ENCODE measurements at regions not wholly inside any gene's neighbourhood (a gene's known extent, or its start where the extent isn't known, plus 50 kb on each side); places are given as distances from the start of the nearest gene placed in this dataset.
"Not testable (repeated sequence)": the region's sequence is repeated elsewhere in the genome, so short reads cannot be mapped to it uniquely, and the experiment has no call there.

DNA sequence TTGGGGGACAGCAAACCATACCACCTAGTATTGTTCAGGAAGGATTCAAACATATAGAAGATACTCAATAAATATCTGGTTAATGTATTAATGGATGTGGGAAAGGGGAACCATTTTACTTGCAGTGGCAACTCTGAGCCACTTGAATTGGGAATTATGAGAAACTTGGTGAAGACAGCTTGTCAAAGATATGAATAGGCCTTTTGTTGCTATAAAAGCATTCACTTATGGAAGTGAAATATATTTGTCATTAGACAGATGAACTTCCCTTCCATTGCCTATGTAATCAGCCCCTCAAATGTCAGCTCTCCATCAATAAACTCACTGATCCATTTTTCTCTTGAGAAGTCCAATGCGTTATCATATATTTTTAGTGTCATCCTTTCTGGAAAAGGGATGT lies 56.1 kb downstream of the GPR85 start:
- DNase-seq (ENCODE audit: low read depth in 2 of 3, low spot score in 1 of 3): no peak

DNA sequence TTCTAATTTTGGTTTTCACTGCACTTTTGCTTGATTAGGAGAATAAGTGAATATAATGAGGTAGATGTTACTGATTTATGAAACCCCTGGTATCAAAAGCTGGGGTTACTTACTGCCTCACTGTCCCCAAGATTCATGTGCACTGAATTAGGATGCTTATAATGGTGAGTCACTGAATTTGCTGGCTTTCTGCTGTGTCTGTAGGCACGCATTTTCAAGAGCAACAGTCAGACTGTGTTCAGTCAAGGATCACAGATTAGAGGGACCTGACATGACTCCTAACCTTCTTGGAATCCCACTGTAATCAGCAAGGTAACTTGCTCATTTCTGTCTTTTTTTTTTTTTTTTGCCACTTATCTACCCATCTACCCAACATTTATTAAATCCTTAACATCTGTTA lies 59.7 kb downstream of the GPR85 start:
- no peak for DNase-seq (ENCODE audit: low read depth in 2 of 3, low spot score in 1 of 3)

DNA sequence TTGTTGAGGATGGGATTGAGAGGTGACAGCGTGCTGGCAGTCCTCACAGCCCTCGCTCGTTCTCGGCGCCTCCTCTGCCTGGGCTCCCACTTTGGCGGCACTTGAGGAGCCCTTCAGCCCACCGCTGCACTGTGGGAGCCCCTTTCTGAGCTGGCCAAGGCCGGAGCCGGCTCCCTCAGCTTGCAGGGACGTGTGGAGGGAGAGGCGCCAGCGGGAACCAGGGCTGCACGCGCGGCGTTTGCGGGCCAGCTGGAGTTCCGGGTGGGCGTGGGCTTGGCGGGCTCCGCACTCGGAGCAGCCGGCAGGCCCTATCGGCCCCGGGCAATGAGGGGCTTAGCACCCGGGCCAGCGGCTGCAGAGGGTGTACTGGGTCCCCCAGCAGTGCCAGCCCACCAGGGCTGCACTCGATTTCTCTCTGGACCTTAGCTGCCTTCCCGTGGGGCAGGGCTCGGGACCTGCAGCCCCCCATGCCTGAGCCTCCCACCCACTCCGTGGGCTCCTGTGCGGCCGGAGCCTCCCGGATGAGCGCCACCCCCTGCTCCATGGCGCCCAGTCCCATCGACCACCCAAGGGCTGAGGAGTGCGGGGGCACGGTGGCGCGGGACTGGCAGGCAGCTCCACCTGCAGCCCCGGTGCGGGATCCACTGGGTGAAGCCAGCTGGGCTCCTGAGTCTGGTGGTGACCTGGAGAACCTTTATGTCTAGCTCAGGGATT lies 69.3 kb downstream of the GPR85 start:
- not testable (repeated sequence) for DNase-seq (ENCODE audit: low read depth in 2 of 3, low spot score in 1 of 3)

DNA sequence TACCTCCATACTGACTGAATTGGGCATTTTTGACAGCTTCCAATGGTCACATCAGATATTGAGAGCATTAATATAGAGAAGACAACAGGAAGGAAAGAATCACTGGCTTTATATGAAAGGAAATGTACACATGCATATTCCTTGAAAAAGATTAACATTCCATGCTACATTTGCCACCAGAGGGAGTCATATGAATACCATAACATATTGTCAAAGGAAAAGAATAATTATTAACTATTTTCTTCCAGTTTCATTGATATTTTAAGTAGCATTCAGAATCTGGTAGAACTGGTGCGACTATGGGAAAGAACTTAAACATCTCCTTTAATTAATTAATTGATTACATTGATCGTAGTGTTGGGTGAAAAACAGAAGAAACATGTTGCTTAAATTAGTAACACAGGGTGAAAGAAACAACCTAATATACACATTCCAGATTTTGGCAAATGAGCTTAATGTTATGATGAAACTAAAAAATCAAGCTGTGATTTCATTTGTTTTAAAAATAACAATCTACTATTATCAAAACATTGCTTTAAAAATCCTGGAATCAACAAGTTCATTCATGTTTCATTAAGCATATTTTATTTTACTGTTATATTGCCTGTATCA lies 71.5 kb downstream of the GPR85 start:
- no peak for DNase-seq (ENCODE audit: low read depth in 2 of 3, low spot score in 1 of 3)

DNA sequence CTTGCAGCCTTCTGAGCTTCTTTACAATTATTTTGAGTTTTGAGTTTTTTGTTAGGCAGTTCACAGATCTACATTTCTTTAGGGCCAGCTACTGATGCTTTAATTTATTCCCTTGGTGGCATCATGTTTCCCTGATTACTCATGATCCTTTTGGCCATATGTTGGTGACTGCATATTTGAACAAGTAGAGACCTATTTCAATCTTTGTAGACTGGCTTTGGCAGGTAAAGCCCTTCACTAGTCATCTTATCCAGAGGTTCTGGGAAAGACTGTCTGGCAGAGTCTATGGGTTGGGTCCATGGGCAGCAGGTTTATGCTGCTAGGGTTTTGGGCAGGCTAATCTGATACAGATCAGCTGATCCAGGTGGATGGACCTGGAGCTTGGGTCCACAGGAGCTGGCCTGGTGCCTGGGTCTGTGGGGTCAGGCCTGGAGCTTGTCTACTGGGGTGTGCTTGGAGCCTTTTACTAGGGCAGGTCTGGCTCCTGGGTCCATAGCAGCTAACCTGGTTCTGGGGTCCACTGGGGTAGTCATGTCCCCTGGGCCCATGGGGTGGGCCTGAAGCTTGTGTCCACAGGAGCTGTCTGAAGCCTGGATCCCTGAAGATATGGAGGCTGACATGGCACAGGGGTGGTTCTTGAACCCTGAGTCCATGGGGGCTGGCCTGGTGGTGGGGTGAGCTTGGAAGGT lies 72.7 kb downstream of the GPR85 start:
- no peak for DNase-seq (ENCODE audit: low read depth in 2 of 3, low spot score in 1 of 3)

DNA sequence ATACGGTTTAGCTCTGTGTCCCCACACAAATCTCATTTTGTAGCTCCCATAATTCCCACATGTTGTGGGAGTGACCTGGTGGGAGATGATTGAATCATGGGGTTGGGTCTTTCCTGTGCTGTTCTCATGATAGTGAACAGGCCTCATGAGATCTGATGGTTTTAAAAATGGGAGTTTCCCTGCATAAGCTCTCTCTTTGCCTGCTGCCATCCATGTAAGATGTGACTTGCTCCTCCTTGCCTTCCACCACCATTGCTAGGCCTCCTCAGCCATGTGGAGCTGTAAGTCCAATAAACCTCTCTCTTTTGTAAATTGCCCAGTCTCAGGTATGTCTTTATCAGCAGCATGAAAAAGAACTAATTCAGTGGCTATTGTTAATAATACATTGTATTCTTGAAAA lies 73.8 kb downstream of the GPR85 start:
- DNase-seq (ENCODE audit: low read depth in 2 of 3, low spot score in 1 of 3): not testable (repeated sequence)

DNA sequence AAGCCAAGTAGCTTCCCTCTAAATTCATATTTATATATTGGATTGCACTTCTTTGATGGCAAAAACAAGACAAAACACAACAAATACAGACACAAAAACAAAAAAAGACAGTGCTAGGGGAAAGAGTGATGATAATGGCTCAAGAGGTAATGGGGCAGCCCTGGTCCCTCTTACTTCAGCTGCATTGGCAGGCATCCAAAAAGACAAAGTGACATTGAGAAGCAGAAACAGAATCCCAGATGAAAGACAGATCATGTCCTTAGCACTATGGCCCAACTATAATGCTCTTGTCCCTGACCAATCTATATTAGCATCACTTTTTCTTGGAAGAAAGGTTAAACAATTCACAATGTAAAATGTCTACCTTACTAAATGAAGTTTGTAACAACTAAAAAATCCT lies 76.2 kb downstream of the GPR85 start:
- no peak for DNase-seq (ENCODE audit: low read depth in 2 of 3, low spot score in 1 of 3)

DNA sequence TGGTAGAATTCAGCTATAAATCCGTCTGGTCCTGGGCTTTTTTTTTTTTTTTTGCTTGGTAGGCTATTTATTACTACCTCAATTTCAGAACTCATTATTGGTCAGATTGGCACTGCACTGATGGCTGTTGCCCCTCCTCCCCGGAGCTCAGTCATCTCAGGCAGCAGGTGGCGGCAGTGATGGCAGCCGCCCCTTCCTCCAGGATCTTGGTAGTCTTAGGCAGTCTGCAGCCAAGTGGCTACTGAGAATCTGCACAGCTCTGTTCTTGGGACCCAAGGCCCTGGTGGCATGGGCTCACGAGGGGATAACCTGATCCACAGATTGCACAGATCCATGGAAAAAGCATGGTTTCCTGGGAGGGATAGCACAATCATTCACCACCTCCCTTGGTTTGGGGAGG lies 77.9 kb downstream of the GPR85 start:
- no peak for DNase-seq (ENCODE audit: low read depth in 2 of 3, low spot score in 1 of 3)

DNA sequence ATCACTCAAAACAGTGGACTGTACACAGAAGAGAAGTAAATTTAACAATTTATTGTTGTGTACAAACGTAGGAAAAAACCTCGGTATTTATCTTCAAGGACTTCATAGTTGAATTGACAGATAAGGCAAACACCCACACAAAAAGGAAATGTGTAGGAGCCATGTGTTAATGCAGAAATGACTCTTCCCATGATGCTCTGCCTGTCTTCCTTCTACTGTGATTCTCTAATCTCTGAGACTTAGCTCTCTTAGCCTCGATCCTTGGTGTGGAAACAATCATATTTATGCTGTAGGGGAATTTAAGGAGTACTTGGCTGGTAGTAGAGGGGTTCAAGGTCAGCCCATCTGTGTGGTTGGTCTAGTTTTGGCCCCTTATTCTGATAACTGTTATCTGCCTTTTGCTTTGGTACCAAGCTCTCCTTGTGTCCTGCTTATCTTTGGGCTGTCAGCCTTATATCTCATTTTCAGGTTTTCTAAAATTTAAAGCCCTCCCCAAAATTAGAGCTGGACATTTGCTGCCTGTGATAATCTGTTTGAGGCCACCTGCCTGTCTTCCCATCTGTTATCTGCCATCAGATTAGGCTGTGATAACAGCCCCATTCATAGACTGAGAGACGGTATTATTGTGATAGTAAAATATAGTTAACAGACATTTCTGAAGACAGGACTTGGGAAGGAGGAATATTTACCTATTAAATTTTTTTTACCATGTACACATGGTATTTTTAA lies 81.7 kb downstream of the GPR85 start:
- no peak for DNase-seq (ENCODE audit: low read depth in 2 of 3, low spot score in 1 of 3)

DNA sequence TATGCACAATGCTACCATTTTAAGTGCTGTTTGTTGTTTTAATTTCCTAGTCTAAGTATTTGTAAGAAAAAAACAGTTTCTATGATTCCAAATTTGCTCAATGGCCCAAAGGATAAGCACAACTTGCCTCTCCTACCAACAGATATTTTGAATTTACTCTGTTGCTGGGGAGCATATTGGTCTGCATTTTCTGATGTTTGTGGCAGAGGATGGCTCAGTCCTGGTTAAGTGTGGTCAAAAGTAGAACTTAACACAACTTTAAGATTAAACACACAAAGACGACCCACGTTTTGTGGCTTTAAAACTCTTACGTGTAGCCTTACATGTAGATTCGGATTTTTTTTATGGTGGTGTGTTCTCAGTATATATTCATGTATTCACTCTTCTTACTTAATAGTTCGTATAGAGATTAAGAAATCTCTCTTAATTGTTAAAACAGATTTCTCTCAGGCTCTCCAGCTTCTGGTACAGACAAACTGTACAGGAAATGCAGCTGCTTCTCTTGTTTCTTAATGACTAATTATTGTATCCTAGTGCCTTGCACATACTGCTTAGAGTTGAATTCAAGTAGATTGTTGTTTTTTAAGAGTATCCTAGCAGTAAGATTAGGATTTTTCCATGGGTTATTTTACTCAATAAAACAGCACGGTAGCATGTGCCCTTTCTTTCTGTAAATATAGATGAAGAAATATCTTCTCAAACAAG lies 86.2 kb downstream of the GPR85 start:
- DNase-seq (ENCODE audit: low read depth in 2 of 3, low spot score in 1 of 3): no peak

DNA sequence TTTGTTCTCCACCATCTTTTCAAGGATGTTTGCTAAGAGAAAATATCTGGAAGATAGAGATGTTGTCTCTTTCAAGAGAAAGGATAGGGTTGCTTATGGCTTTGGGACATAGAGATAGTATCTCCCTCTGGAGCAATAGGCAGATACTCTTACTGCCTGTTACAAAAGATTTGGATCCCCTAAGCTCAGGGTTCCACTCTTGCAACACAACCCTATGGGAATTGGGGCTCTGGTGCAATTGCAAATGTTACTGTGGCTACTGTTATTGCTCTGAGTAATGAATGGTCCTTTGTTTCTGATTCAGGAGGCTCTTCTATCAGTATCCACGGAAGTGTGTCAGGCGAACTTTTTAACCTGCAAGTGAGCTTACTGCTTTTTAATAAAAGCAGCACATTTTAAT lies 88.8 kb downstream of the GPR85 start:
- no peak for DNase-seq (ENCODE audit: low read depth in 2 of 3, low spot score in 1 of 3)

DNA sequence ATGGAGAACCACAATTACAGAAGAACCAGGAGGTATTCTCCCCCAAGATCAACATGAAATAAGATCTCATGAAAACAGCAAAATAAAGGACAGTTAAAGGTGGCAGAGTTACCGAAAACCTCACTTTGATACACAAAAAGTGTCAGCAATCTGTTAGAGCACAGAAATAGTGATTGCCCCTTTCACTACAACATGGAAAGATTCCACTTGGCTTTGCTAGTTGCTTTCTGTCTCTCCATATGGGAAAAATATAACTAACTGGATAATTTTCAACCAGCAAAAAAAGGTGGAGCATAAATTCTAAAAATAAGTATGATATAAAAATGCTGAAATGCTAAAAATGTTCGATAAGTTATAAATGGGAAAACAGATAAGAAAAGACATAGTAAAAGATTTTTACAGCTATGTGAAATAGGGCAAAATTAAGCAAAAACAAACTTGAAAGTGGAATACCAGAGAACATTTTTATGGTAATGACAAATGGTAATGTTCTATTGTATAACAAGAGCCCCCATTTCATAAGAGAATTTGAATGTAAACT lies 90.2 kb downstream of the GPR85 start:
- no peak for DNase-seq (ENCODE audit: low read depth in 2 of 3, low spot score in 1 of 3)

DNA sequence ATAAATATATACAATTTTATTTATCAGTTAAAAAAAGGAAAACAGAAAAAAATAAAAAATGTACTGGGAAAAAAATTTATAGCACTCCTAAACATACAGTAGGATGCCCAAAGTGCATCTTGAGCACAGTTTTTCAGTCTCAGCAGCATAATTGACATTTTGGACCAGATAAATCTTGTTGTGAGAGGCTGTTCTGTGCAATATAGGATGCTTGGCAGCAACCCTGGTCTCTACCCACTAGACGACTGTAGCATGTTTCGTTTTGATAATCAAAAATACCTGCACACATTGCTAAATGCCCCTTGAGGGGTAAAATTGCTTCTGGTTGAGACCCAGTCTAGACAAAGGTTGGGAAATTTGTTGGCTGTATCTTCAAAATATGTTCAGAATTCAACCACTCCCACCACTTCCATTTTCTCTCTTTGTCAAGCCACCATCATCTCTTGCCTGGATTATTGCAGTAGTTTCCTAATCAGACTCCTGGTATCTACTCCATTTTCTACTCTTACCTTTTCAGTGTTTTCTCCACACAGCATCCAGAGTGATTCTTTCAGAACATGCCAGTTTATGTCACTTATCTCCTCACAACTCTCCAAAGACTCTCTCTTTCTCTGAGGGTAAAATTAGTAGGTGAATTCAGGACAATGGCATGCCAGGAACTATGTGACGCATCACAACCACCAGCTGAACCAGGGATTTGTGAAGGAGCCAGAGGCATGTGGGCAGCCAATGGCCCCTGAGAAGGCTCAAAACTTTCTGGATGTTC lies 91.4 kb downstream of the GPR85 start:
- DNase-seq (ENCODE audit: low read depth in 2 of 3, low spot score in 1 of 3): no peak

DNA sequence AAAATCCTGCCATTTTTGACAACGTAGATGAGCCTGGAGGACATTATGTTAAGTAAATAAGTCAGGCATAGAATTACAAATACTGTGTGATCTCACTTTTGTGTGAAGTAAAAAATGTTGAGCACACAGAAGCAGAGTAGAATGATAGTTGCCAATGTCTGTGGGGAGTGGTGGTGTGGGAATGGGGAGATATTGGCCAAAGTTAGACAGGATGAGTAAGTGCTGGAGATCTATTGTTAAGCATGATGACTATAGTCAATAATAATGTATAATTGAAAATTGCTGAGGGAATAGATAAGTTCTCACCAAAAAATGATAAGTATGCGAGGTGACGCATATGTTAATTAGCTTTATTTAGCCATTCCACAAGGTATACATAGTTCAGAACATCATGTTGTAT lies 92.0 kb downstream of the GPR85 start:
- DNase-seq (ENCODE audit: low read depth in 2 of 3, low spot score in 1 of 3): no peak

DNA sequence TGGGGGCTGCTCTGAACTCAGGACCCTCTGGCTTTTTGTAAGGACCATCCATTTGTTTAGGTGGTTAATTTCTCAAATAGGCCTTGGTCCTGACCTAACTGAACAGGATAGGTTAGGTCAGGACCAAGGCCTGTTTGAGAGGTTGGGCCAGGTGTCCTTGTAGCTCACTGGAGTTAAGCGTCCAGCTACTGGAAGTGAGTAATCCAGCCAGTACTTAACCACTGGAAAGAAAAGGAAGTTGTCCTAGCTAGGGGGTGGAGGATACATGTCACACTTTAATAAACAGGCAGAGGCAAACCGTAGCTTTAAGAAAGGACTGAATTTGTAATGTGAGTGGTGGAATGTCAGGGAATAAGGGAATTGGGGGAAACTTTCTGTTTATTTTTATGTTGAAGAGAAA lies 96.0 kb downstream of the GPR85 start:
- no peak for DNase-seq (ENCODE audit: low read depth in 2 of 3, low spot score in 1 of 3)

DNA sequence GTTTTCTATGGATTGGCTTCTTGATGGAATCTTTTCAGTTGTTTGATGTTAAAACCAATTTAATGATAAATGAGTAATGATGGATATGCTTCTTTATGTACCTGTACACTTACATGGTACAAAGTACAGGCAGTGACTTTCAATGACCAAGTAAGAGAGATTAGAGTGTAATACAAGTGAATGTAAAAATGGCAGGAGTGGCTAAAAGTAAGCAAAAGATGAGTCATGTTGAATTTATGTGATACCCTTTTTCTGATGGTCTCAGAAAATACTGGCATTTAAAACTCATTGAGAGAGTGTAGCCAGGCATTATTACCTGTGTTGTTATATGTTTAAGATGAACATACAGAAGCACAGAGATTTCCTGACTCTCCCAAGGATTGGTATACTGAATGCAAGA lies 97.1 kb downstream of the GPR85 start:
- no peak for DNase-seq (ENCODE audit: low read depth in 2 of 3, low spot score in 1 of 3)

DNA sequence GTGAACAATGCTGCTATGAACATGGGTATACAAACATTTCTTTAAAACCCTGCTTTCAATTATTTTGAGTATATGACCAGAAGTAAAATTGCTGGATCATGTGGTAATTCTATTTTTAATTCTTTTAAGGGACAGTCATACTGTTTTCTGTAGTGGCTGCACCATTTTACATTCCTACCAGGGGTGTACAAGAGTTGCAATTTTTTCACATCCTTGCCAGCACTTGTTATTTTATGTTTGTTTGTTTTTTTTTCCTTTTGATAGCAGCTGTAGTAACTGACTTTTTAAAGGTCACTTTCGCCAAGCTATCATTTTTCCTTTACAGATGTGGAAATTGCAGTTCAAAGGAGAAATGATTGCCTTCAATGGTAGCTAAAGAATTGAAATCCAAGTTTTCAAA lies 99.5 kb downstream of the GPR85 start:
- DNase-seq (ENCODE audit: low read depth in 2 of 3, low spot score in 1 of 3): no peak

DNA sequence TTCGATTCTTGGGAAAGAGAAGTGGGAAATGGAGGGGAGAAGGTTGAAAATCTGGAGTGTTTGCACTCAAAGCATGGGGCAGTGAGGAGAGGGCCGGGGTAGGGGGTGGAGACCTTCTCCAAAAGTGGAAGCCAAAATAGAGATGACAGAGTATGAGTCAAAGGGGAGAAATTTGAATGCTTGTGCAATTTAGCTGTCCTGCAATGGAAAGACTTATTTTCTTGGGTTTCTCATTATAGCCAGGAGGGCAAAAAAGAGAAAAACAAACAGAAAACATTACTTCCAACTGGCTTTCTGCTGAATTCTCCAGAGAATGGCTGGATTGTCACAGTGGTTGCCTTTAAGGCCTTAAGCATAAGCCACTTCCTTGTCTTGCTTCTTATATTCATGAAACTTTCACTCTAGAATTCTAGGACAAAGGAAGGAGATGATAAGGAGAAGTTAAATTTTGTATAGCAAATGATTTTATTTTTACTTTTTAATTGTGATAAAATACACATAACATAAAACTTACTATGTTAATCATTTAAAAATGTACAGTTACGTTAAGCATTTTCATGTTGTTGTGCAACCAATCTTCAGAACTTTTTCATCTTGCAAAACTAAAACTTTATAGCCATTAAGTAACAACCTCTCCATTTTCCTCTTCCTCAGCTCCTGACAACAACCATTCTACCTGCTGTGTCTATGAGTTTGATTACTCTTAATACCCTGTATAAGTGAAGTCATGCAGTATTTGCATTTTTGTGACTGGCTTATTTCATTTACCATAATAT lies 100.2 kb downstream of the GPR85 start:
- DNase-seq (ENCODE audit: low read depth in 2 of 3, low spot score in 1 of 3): no peak

DNA sequence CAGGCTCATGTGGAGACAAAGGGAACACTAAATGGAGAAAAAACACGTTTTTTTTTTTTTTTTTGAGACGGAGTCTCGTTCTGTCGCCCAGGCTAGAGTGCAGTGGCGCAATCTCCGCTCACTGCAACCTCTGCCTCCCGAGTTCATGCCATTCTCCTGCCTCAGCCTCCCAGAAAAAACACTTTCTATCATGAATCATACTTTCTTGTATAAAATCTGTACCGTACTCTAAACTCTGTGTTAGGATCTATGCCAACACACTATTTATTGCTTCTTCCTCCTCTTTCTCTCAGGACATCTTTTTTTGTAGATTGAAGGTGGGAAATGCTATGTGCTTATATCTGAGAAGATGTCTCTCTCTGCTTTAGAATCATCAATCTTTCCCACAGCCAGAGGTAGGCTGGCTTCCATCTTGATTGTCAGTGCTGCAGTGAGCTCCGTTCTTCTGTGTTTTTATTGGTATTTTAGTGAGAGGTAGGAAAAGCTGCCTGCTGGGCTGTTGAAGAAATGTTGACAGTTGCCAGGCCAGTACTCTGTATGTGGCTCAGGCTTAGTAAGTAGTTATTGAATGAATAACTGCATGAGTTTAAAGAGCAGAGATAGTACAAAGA lies 101.1 kb downstream of the GPR85 start:
- no peak for DNase-seq (ENCODE audit: low read depth in 2 of 3, low spot score in 1 of 3)
